Nucleus accumbens (tissue), 56 donors: ENCODE measurements at regions not wholly inside any gene's neighbourhood (a gene's known extent, or its start where the extent isn't known, plus 50 kb on each side); places are given as distances from the start of the nearest gene placed in this dataset.
"Not testable (repeated sequence)": the region's sequence is repeated elsewhere in the genome, so short reads cannot be mapped to it uniquely, and the experiment has no call there.

Experiments used
- DNase-seq, 56 donors: peaks; one replicate each; lab custom pipeline; 2025; lab: John Stamatoyannopoulos, UW

DNA sequence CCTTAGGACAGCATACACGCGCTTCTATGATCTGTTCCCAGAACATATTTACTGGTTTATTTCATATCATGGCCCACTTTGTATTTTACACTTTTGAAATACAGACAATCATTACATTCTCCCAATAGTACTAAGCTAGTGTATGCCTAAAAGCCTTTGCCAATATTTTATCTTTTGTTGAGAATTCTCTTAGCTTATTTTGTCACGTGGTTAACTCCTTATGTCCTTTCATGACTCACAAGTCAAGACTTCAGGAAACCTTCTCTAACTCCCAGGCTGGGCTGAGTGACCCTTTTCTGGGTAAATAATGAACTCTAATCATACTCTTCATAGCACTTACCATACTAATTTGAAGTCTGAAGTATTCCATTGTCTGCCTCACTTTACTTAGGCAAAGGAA lies 444.8 kb downstream of the ZNF33B start:
- not testable (repeated sequence) for DNase-seq

DNA sequence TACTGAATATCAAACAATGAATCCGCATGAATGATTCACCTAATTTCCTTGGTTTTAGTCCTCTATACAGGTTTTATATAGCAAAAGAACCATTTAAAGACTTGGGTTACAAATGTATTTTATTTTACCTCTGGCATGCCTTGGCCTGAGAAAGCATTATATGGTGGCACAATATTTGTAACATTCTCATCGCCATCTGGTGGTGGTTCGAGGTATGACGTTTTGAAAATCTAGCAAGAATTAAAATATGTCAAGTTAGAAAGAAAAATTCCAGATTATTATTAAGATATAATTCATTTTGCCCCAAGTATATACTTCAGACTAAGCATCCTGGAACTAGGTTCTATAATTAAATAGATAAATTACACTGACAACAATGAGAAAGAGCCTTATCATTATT lies 445.9 kb downstream of the ZNF33B start:
- DNase-seq = peak in 2 of 56 donors; percentile 2 to 39

- not testable (repeated sequence) for DNase-seq
Measured at GRCh38 chr10:42187501-42188195, 450.7 kb downstream of the ZNF33B start.

DNA sequence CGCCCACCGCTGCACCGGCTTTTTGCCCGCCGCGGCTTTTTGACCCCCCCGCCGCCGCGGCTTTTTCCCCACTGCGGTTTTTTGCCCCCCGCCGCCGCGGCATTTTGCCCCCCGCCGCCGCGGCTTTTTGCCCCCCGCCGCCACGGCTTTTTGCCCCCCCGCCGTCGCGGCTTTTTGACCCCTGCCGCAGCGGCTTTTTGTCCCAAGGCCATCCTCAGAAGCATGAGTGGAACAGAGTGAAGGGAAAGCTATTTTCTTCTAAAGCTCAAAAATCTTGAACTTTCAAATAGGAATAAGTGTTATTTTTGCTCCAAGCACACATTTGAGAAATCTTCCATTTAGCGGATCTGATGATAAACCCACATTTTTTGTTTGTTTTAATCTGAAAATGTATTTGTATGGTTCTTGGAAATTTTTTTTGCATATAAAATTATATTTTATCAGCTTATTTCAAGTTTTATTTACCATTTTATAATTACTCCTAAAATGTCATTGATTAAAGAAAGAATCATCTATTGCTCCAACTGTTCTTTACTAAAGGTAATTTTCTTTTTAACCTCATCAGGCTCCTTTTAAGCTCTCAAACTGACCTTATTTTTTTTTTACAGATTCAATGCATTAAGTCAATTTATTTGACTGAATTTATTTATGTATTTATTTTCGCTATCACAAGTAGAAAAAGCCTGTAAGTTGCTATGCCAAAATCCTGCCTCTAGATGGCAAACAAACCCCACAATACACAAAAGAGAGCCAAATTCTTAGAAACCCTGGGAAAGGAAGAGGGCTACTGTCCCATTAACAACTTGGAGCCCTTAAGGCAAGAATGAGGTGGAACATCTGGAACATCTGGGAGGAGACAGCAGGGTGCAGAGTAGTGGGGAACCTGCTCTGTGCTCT lies 460.3 kb downstream of the ZNF33B start:
- peak in 1 of 56 donors; percentile 3 for DNase-seq

GRCh38 chr10:42177077-42177792 lies 461.1 kb downstream of the ZNF33B start:
- DNase-seq = no peak

DNA sequence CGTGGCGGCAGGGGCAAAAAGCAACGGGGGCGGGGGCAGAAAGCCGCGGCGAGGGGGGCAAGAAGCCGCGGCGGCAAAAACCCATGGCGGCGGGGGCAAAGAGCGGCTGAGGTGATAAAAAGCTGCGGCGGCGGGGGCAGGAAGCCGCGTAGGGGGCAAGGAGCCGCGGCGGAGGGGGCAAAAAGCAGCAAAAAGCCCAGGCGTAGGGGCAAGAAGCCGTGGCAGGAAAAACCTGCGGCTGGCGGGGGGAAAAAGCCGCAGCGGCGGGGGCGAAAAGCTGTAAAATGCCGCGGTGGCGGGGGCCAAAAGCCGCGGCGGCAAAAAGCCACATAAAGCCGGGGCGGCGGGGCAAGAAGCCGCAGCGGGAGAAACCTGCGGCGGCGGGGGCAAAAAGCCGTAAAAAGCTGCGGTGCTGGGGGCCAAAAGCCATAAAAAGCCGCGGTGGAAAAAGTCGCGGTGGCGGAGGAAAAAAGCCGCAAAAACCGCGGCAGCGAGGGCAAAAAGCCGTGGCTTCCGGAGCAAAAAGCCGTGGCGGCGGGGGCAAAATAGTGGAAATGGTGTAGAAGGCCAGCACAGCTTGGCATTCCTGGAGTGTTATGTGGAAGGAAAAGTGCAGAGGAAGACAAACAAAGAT lies 487.8 kb downstream of the ZNF33B start:
- no peak for DNase-seq

GRCh38 chr10:42149722-42150427 lies 488.5 kb downstream of the ZNF33B start:
- peak in 1 of 56 donors; percentile 2 for DNase-seq

GRCh38 chr10:42149027-42149700 lies 489.2 kb downstream of the ZNF33B start:
- peak in 1 of 56 donors; percentile 0 for DNase-seq

GRCh38 chr10:42146165-42146564 lies 492.2 kb downstream of the ZNF33B start:
- not testable (repeated sequence) for DNase-seq

GRCh38 chr10:42138023-42138422 lies 500.3 kb downstream of the ZNF33B start:
- not testable (repeated sequence) for DNase-seq

DNA sequence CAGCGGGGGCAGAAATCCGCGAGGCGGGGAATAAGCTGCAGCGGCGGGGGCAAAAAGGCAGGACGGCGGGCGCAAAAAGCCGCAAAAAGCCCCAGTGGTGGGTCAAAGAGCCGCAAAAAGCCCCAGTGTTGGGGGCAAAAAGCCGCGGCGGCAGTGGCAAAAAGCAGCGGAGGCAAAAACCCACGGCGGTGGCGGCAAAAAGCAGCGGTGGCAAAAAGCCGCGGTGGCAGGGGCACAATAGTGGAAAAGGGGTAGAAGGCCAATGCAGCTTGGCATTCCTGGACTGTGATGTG lies 525.3 kb downstream of the ZNF33B start:
- no peak for DNase-seq

- DNase-seq = no peak
Measured at GRCh38 chr10:42112331-42113157, 525.8 kb downstream of the ZNF33B start.

- no peak for DNase-seq
Measured at GRCh38 chr10:42111661-42112330, 526.6 kb downstream of the ZNF33B start.

GRCh38 chr10:42111076-42111475 lies 527.3 kb downstream of the ZNF33B start:
- no peak for DNase-seq
